Stimulated activated CD4-positive, alpha-beta T cell treated with anti-CD3 and anti-CD28 coated beads, Interleukin-1b, Interleukin-23, amount 100 ng/mL, for 48 hours (primary cell): ENCODE measurements at regions not wholly inside any gene's neighbourhood (a gene's known extent, or its start where the extent isn't known, plus 50 kb on each side); places are given as distances from the start of the nearest gene placed in this dataset.
"Not testable (repeated sequence)": the region's sequence is repeated elsewhere in the genome, so short reads cannot be mapped to it uniquely, and the experiment has no call there.

Experiments used
- DNase-seq: peaks from one replicate; pipeline ENCODE4 v3.0.0-alpha.2; 2020

DNA sequence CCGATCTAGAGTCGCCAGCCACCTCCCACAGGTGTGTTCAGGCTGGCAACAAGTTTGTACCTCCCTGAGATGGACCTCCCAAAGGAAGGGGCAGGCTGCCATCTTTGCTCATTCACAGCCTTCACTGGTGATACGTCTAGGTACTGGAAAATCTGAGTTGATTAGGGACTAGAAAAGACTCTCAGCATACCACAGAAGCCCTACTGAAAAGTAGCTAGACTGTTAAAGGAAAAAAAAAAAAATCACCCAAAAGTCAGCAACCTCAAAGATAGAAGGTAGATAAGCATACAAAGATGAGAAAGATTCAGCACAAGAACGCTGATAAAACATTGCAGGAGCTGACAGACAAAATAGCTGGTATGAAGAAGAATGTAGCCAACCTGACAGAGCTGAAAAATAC lies 128.6 kb upstream of the WDR75 start:
- DNase-seq, result no peak

DNA sequence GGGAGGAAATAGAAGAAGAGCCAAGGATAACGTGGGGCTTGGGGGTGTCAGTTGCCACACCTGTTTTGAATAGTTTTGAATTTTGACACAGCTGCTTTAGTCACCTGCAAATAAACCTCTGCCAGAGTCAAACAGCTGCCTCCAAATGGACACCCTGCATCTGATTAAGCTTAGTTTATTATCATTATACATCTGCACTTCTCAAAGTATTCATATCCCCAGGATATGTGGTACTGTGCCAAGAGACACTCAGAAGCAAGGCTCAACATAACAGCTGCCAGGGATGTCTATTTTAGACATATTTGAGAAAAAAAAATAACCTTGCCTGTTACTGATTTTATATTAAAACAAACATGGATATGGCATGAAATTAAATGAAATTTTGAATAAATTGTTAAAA lies 122.5 kb upstream of the WDR75 start:
- no peak for DNase-seq

DNA sequence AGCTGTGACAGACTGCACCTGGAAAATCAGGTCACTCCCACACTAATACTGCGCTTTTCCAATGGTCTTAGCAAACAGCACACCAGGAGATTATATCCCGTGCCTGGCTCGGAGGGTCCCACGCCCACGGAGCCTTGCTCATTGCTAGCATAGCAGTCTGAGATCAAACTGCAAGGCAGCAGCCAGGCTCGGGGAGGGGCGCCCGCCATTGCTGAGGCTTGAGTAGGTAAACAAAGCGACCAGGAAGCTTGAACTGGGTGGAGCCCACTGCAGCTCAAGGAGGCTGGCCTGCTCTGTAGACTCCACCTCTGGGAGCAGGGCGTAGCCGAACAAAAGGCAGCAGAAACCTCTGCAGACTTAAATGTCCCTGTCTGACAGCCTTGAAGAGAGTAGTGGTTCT lies 121.8 kb upstream of the WDR75 start:
- not testable (repeated sequence) for DNase-seq

DNA sequence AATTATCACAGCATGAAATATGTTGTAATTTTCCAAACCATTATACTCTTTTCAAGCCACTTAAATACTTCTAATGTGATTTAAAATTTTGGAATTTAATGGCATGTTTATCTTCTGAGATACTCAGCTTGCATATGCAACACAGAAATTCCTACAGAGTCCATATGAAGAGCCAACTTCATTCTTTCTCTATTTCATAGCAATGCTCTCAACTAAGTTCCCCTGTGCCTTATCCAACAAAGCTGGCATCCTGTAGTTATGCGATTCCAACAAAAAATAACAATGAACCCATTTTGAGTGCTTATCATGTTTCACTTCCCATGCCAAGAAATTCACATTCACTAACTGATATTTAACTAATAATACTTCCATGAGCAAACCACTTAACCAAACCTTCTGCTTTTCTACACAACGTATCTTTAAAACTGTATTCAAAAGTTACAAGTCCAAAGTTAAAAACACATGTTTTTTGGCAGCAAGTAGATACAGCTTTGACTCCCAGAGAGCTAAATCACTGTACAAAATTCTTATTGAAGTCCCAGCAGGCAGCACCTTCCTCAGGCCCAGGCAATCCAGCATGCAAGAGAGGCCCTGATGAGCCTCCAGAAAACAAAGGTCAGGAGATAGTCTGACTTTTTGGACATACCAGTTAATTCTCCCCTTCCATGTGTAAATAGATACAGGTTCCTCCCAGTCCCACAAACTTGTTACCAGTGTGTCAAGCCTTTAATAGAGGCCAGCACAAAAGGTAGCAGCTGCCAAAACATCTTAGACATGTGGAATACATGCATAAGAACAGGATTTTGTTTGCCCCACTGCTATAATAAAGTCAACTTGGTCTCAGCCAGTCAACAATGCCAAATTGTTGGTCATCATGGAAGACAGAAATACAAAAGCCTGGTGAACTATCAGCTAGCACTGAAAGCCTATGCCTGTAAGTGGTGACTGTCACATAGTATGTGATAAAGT lies 113.1 kb upstream of the WDR75 start:
- no peak for DNase-seq

DNA sequence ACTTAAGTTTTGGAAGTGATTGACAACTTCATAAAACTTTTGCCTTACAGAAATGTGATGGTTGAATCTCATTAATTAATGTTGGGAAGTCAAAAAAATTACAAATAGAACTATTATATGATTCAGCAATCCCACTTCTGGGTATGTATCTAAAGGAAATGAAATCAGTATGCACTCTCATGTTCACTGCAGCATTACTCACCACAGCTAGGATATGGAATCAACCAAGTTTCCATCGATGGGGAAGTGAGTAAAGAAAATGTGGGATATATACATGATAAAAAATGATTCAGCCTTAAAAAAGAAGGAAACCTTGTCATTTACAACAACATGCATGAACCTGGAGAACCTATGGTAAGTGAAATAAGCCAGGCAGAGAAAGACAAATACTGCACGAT lies 112.4 kb upstream of the WDR75 start:
- no peak for DNase-seq

DNA sequence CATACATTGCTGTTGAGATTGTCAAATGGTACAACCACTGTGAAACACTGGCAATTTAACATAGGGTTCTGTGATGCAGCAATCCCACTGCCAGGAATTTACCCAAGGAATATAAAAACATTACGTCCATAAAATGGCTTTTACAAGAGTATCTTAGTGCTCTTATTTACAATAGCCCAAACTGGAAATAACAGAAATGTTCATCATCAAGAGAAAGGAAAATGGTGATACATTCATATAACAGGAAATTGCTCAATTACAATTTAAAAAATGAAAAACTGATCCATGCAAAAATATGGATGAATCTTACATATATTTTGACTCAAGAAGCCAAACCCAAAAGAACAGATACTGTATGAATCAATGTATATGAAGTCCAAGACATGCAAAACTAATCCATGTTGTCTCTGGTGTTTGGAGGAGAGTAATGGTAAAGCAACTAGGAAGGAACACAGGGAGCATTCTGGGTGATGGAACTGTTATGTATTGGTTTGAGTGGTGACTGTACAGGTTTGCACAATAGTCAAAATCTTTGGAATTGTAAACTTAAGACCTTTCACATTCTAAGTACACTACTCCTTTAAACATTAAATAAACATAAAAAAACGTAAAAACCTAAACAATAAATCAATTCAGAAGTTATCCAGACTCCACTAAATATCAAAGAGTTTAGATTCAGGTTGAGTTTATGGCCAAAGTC lies 104.8 kb upstream of the WDR75 start:
- DNase-seq, result no peak

DNA sequence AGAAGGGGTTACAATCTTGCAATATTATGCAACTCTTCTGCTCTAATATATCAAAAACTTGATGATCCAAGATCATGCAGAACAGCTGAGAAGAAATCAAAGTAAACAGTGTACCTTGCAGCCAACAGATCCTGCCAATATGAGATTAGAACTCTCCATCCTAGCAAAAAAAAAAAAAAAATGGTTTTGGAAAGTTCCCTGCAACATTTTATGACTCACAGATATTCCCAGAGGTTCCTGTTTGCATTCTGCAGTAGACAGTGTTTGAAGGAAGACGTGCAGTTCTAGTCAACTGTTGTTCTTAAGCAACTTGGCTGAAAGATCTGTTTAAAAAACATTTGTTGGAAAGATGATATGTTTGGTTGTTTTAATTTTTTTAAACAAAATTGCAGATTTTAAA lies 103.6 kb upstream of the WDR75 start:
- no peak for DNase-seq

DNA sequence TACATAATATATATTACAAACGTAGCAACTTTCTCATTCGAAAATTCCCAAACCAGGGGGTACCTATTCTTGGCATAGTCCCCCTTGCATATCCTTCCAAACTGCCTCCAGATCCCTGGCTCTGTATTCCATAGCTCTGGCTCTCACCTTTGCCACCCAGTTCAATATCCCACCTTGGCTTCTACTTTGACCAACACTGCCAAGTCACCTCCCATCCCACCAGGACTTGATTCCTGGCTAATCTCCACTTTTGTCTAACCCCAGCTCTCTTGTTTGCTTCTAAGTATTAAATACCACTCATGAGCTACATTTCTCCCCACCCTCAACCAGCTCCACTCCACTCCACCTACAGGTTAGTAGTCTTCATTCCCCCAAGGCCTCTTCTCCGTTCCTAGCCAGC lies 103.2 kb upstream of the WDR75 start:
- DNase-seq, result no peak

DNA sequence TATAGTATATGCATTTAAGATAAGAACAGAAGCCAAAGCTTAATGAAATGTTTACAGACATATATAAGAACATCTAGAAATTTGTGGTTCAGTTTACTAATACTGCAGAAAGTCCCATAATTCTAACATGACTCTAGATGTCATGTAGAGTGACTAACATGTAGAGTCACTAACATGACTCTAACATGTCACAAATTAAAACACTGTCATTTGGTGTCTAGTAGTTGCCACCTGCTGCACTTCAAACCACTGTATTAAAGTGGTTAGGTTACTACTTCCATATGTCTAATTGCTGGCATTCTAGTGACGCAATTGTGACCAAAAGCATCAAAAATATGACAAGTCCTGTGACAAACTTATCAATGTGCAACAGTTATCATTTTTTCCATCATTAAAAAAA lies 100.2 kb upstream of the WDR75 start:
- DNase-seq, result no peak

DNA sequence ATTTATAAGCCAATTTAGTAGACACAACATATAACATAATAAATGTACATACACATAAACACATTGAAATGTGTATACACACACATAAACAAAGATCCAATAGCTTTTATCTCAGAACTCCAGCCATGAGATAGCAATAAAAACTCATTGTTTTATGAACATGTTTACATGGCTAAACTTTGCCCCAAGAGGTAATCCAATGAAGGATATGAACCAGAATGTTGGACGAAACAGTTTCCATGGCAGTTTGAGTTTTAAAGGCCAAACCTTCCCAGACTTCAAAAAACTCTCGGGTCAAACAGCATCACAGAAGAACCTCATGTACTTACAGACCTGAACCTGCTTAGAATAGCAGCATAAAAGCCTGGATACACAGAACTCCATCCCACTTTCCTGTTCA lies 97.2 kb upstream of the WDR75 start:
- DNase-seq, result no peak

DNA sequence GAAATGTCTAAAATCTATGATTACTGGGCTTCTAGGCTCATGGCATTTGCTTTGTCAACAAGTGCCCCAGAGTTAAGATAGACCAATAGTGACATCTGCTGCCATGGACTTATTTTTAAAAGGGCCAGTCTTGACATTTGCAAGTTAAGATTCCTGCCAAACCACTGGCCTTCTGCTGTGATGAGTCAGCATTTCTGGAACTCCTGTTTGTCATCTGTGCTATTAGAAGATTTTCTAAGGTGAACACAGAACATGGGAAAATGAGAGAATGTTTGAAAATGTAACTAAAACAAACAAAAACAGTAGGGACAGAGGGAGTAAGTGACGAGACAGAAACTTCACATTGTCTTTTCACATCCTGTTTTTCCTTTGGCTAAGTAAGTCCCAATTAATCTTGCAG lies 93.7 kb upstream of the WDR75 start:
- no peak for DNase-seq

DNA sequence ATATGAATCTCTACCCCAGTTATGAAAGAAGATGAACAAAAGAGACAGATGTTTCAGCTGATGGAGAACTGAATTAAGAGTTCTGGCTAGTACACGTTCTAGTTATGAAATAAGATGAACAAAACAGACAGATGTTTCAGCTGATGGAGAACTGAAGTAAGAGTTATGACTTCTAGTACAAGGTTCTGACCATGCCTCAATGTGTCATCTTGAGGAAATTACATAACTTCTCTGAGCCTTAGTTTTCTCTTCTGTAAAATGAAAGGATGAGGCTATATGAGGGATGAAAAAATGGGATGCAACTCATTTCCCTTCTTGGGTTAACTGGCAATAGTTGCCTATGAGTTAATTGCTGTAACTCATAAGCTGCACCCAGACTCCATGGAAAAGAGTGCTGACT lies 92.9 kb upstream of the WDR75 start:
- DNase-seq, result no peak

DNA sequence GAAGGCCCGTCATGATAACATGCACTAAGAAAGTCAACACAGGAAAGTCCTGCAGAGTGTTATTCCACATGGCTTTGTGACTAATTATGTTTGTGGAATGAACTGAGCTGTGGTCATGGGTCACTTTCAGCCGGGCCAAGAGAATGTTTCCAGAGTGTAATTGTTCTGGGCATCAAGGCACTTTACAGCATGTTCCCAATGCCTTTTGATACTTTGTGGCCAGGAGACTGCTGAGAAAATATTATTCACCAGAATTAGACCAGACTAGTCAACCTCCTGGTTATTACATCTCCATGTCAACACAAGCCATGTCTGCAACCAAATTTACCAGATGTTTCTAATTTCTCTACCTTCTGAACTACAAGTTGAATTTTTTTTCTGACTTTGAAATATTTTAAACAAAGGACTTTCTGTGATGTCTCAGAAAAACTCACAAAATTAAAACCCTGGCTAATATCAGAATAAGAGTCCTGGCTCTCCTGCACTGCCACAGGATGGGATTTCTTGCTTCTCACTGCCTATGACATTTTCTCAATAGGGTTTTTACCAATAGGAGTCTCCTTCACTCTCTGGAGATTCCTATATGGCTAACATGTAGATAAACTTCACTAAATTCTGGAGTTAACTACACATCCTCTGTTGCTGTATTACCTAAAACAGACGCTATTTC lies 90.6 kb upstream of the WDR75 start:
- DNase-seq, result no peak

DNA sequence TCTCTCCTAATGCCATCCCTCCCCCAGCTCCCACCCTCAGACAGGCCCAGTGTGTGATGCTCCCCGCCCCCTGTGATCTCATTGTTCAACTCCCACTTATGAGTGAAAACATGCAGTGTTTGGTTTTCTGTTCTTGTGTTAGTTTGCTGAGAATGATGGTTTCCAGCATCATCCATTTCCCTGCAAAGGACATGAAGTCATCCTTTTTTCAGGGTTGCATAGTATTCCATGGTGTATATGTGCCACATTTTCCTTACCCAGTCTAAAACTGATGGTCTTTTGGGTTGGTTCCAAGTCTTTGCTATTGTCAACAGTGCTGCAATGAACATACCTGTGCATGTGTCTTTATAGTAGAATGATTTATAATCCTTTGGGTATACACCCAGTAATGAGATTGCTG lies 89.3 kb upstream of the WDR75 start:
- not testable (repeated sequence) for DNase-seq

DNA sequence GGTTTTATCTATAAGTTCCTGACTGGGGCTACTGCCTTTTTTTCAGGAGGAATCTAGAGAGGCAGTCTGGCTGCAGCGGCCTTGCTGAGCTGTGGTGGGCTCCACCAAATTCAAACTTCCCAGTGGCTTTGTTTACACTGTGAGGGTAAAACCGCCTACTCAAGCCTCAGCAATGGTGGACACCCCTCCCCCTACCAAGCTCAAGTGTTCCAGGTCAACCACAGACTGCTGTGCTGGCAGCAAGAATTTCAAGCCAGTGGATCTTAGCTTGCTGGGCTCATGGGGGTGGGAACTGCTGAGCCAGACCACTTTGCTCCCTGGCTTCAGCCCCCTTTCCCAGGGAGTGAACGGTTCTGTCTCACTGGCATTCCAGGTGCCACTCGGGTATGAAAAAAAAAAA lies 83.9 kb upstream of the WDR75 start:
- not testable (repeated sequence) for DNase-seq

DNA sequence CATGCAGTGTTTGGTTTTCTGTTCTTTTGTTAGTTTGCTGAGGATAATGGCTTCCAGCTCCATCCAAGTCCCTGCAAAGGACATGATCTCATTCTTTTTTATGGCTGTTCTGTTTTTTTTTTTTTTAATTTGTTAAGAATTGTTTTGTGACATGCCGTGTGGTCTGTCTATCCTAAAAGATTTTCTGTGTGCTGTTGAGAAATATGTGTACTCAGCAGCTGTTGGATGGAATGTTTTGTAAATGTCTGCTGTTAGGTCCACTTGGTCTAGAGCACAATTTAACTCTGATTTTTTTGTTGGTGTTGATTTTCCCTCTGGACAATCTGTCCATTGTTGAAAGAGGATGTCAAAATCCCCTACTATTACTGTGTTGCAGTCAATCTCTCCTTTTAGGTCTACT lies 80.4 kb upstream of the WDR75 start:
- no peak for DNase-seq

DNA sequence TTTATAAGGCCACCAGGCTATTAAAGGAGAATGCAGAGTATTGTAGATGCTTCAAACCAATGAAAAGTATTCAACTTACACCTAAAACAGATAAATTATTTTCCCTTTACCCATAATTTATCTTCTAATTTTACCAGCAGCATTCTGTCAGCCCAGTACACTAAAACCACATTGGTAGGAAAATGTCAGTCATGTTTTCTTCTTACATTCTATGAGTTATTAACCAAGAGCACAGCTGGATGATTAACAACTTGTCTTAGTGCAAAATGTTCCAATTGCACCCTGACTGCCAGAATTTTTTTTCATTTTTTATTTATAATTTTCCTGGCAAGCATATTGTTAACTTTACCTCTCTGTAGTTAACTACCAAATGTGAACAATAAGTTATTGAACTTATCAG lies 79.0 kb upstream of the WDR75 start:
- DNase-seq, result no peak

DNA sequence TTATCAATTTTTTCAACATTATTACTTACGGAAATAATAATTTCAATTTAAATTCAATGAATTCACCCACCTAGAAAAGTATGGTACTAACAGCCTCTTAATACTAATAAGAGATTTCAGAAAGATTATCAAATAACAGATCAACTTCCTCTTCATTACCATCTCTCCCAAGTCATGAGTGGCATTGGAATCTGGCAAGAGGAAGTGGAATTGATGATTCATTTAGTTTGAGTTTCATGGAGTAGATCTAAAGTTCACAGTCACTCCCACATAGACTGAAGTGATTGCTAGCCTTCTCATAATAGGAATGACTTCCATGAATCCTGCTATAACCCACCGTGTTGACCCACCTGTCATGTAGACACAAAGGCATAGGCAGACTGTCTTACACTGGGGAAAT lies 77.7 kb upstream of the WDR75 start:
- no peak for DNase-seq

DNA sequence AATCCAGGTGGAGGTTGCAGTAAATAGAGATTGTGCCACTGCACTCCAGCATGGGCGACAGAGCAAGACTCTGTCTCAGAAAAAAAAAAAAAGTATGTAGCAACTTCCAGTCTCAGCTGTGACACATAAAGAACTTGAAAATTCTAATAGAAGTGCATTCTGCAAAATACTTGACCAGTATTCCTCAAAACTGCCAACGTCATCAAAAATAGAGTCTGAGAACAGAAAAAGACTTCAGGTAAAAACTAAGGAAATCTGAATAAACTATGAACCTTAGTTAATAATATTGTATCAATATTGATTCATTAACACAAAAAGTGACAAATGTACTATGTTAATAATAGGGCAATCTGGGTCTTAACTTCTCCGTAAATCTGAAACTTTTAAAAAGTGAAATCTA lies 76.7 kb upstream of the WDR75 start:
- DNase-seq, result no peak

DNA sequence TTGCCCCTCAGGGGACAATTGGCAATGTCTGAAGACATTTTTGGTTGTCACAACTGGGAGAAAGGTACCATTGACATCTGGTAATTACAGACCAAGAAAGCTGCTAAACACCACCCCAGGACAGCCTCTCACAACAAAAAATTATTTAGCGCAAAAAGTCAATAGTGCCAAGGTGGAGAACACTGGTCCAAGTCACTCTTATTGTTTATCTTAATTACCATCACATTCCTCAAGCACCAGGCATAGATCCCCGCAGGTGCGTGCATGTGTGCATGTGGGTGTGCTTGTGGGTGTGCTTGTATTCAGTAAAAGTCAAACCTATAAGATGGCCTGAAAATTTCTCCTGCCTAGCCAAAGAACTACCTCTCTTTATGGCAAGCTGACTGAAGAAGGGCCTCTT lies 74.9 kb upstream of the WDR75 start:
- DNase-seq, result no peak

DNA sequence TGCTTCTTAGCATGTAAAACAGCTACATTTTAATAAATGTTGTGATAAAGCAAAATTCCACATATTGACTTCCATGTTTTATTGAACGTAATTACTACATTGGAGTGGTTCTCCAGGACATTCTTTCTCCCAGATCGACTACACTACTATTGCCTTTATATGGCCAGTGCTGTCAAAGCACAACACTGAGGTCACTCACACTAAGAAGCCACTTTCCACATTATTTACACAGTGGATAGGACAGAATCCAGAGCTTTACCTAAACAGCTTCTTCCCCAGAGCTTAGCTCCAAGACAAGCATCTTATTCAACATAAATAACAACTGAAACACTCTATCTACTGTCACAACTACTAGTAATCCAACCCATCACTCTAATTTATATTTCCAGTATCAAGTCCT lies 73.9 kb upstream of the WDR75 start:
- DNase-seq, result no peak

DNA sequence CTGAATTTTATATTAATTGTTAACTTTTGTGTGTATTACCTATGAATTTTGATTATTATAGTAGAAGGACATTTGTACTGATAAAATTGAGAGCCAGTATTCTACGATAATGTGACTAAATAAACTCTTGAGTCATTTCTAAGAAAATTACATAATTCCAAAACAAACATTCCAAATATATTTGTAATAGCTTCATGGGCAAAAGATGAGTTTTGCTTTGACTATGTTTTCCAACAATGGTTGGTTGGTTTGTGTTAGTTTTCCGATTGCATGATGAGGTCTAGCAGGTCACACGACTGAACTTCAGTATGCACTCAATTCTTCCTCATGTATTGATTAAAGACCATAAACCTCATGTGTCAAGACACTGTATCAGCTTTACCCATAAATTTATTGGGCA lies 71.7 kb upstream of the WDR75 start:
- DNase-seq, result no peak

DNA sequence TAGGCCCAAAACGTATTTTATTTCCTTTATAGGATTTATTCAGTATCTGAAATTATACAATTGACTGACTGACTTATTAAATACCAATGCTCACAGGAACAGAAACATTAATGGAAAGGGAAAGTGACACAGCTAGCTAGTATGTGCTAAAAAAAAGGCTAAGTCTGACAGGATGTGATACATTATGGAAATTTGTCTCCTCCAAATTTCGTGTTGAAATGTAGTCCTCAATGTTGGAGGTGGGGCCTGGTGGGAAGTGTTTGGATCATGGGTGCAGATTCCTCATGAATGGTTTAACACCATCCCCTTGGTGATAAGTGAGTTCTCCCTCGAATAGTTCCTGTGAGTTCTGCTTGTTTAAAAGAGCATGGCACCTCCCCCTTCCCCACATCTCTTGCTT lies 70.6 kb upstream of the WDR75 start:
- no peak for DNase-seq

DNA sequence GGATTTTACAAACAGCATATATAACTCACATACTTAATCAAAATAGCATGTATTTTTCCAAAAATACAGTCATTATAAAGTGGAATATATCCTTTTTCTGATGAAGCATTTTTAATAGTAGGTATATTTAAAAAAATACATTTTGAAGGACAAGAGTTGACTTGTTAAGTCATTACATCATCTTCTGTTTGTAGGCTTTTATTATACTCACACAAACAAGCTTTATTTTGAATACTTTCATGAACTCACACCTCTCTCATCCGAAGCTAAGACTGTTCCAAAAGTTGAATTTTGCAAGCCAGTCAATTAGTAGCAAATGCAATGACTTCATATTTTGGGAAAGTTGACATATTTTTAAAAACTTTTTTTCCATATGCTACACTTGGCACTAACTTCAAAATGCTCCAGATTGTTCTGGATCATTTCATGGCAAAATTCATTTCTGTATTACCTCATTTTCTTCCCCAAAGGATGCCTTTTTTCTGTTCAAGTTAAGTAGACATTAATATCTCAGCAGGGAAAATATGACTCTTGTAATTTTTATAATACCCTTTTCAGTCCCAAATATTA lies 68.5 kb upstream of the WDR75 start:
- DNase-seq, result no peak
